IMR-90 (cell line): ENCODE measurements at regions not wholly inside any gene's neighbourhood (a gene's known extent, or its start where the extent isn't known, plus 50 kb on each side); places are given as distances from the start of the nearest gene placed in this dataset.

Experiments used
- ATAC-seq: fragments of 200-7000 bp; cut with Tn5 transposase; 2 replicates; pipeline ENCODE4 v1.9.1; 2020; ENCODE audit warnings: low read depth, mild to moderate bottlenecking, moderate library complexity
- BruUV-seq: library from RNA; stranded (reverse); fragments of 400-500 nt; replicated peaks from 2 replicates; lab custom pipeline; 2021; lab: Mats Ljungman, UMichigan
- CTCF ChIA-PET: fragments of 300-600 bp; formaldehyde crosslinking; extraction: SDS; loops from one replicate; lab custom pipeline; 2021; ENCODE audit warnings: antibody characterized with exemption; lab: Yijun Ruan, JAX
- POLR2A ChIA-PET: fragments of 300-600 bp; sonication (Branson Sonifier 250); formaldehyde crosslinking; loops from one replicate; lab custom pipeline; 2022; ENCODE audit warnings: antibody characterized with exemption; ENCODE audit not compliant: unreplicated experiment; lab: Charles Lee
- DNase-seq: peaks from one replicate; pipeline ENCODE4 v3.0.0; 2013
- H2AFZ ChIP-seq: replicated peaks from 2 replicates; pipeline ENCODE3; 2013; ENCODE audit warnings: low read length, mild to moderate bottlenecking; ENCODE audit not compliant: poor library complexity
- H2AK5ac ChIP-seq: 2 replicates; pipeline ENCODE4 v1.6.1; 2013; ENCODE audit warnings: low read depth, low read length, inconsistent platforms
- H2AK9ac ChIP-seq: replicated peaks from 2 replicates; pipeline ENCODE3; 2013; ENCODE audit warnings: mild to moderate bottlenecking, low read depth, low read length, moderate library complexity; ENCODE audit not compliant: poor library complexity
- H2BK120ac ChIP-seq: 2 replicates; pipeline ENCODE4 v1.6.1; 2013; ENCODE audit warnings: low read depth, low read length, inconsistent platforms
- H2BK15ac ChIP-seq: 3 replicates; pipeline ENCODE4 v1.6.1; 2013; ENCODE audit warnings: low read depth, low read length, inconsistent platforms
- H2BK20ac ChIP-seq: 2 replicates; pipeline ENCODE4 v1.6.1; 2013; ENCODE audit warnings: low read depth, mild to moderate bottlenecking, inconsistent platforms, low read length, moderate library complexity
- H2BK5ac ChIP-seq: 2 replicates; pipeline ENCODE4 v1.6.1; 2013; ENCODE audit warnings: mild to moderate bottlenecking, low read depth, low read length, inconsistent platforms; ENCODE audit not compliant: poor library complexity, severe bottlenecking
- H3K14ac ChIP-seq: replicated peaks from 2 replicates; pipeline ENCODE4 v1.6.1; 2013; ENCODE audit warnings: low read depth, low read length, inconsistent platforms
- H3K18ac ChIP-seq: 2 replicates; pipeline ENCODE4 v1.6.1; 2013; ENCODE audit warnings: low read depth, low read length, control low read depth
- H3K23ac ChIP-seq: 2 replicates; pipeline ENCODE4 v1.6.1; 2013; ENCODE audit warnings: low read depth, low read length, inconsistent platforms
- H3K27ac ChIP-seq: 2 replicates; pipeline ENCODE4 v1.5.1; 2013; ENCODE audit warnings: mild to moderate bottlenecking, control low read depth, low read length; ENCODE audit not compliant: insufficient read depth
- H3K27me3 ChIP-seq: 2 replicates; pipeline ENCODE4 v1.6.1; 2013; ENCODE audit warnings: low read length; ENCODE audit not compliant: control insufficient read depth, insufficient read depth
- H3K36me3 ChIP-seq: 2 replicates; pipeline ENCODE4 v1.6.1; 2013; ENCODE audit warnings: low read length, mixed read lengths; ENCODE audit not compliant: control insufficient read depth, insufficient read depth
- H3K4ac ChIP-seq: 2 replicates; pipeline ENCODE4 v1.6.1; 2013; ENCODE audit warnings: low read depth, low read length, inconsistent platforms
- H3K4me1 ChIP-seq: 2 replicates; pipeline ENCODE4 v1.6.1; 2013; ENCODE audit warnings: low read length, mixed read lengths; ENCODE audit not compliant: control insufficient read depth, insufficient read depth
- H3K4me2 ChIP-seq: 2 replicates; pipeline ENCODE4 v1.6.1; 2013; ENCODE audit warnings: low read depth, mild to moderate bottlenecking, control low read depth, low read length, moderate library complexity
- H3K4me3 ChIP-seq: 2 replicates; pipeline ENCODE4 v1.5.1; 2013; ENCODE audit warnings: low read depth, mild to moderate bottlenecking, control low read depth, low read length, moderate library complexity; ENCODE audit not compliant: insufficient read depth
- H3K56ac ChIP-seq: 2 replicates; pipeline ENCODE4 v1.6.1; 2013; ENCODE audit warnings: low read length, inconsistent platforms; ENCODE audit not compliant: insufficient read depth; ENCODE audit errors: extremely low read depth
- H3K79me1 ChIP-seq, 2 experiments: 2 replicates each; pipeline ENCODE4 v1.6.1; 2013; ENCODE audit warnings: low read length in 2 of 2, inconsistent platforms in 1 of 2, low read depth in 1 of 2
- H3K9ac ChIP-seq: 2 replicates; pipeline ENCODE4 v1.6.1; 2013; ENCODE audit warnings: low read depth, low read length, control low read depth
- H3K9me1 ChIP-seq: 2 replicates; pipeline ENCODE4 v1.6.1; 2013; ENCODE audit warnings: low read length, inconsistent platforms; ENCODE audit not compliant: insufficient read depth
- H3K9me3 ChIP-seq: 2 replicates; pipeline ENCODE4 v1.6.1; 2013; ENCODE audit warnings: low read length; ENCODE audit not compliant: control insufficient read depth, insufficient read depth
- H4K20me1 ChIP-seq: 2 replicates; pipeline ENCODE4 v1.6.1; 2013; ENCODE audit warnings: low read length, inconsistent platforms; ENCODE audit not compliant: insufficient read depth
- H4K5ac ChIP-seq: 2 replicates; pipeline ENCODE4 v1.6.1; 2013; ENCODE audit warnings: mild to moderate bottlenecking, low read depth, low read length, control low read depth
- H4K8ac ChIP-seq, 2 experiments: 2 replicates each; pipeline ENCODE4 v1.6.1; 2013; ENCODE audit warnings: low read depth in 2 of 2, low read length in 2 of 2, control low read depth in 1 of 2, inconsistent platforms in 1 of 2
- H4K91ac ChIP-seq: 2 replicates; pipeline ENCODE4 v1.6.1; 2013; ENCODE audit warnings: low read depth, low read length, inconsistent platforms; ENCODE audit not compliant: insufficient read depth
- CEBPB ChIP-seq: IDR thresholded peaks from 2 replicates; pipeline ENCODE4 v1.6.1; 2012; ENCODE audit warnings: low read depth, low read length, improper control_type of control experiment
- CHD1 ChIP-seq: IDR thresholded peaks from 2 replicates; pipeline ENCODE4 v1.6.1; 2012; ENCODE audit warnings: low read depth, low read length, improper control_type of control experiment
- CTCF ChIP-seq: conservative IDR thresholded peaks from 2 replicates; pipeline ENCODE4 v1.5.1; 2012; ENCODE audit warnings: mild to moderate bottlenecking, low read depth, low read length, improper control_type of control experiment
- MAFK ChIP-seq: IDR thresholded peaks from 2 replicates; pipeline ENCODE4 v1.6.1; 2012; ENCODE audit warnings: low read depth, low read length, improper control_type of control experiment
- RAD21 ChIP-seq: IDR thresholded peaks from 2 replicates; pipeline ENCODE4 v1.6.1; 2012; ENCODE audit warnings: low read length, improper control_type of control experiment
- RCOR1 ChIP-seq: IDR thresholded peaks from 2 replicates; pipeline ENCODE4 v1.6.1; 2012; ENCODE audit warnings: mild to moderate bottlenecking, low read length, improper control_type of control experiment; ENCODE audit not compliant: insufficient replicate concordance
- RFX5 ChIP-seq: IDR thresholded peaks from 2 replicates; pipeline ENCODE4 v1.8.0; 2012; ENCODE audit warnings: low read depth, mild to moderate bottlenecking, low read length, moderate library complexity
- USF2 ChIP-seq: fragments of 150-350 bp; IDR thresholded peaks from 2 replicates; pipeline ENCODE4 v1.6.1; 2017; ENCODE audit warnings: mild to moderate bottlenecking, antibody characterized with exemption, low read length, low read depth
- WGBS, 2 experiments: methylation state at CpG; one replicate each; pipeline versions ENCODE4 v1.1.5 to v1.1.7; 2013; ENCODE audit warnings: missing lambda C conversion rate in 2 of 2; ENCODE audit not compliant: insufficient read length in 1 of 2; ENCODE audit errors: extremely low coverage in 2 of 2; 5-methylcytosine and 5-hydroxymethylcytosine counted together
- dilution Hi-C: fragments of 300-500 bp; cut with HindIII; formaldehyde crosslinking; loops from one replicate; pipeline ENCODE4 v1.14.3; 2018; ENCODE audit warnings: low sequenced_read_pairs; ENCODE audit not compliant: unreplicated experiment
- in situ Hi-C: fragments of 300-500 bp; cut with MboI; formaldehyde crosslinking; loops from 3 replicates; pipeline ENCODE4 v1.14.3; 2019; ENCODE audit warnings: low sequenced_read_pairs, inconsistent platforms, mixed read lengths
- intact Hi-C: fragments of 100-400 bp; cut with micrococcal nuclease; formaldehyde crosslinking; loops from 2 replicates; pipeline ENCODE4 v1.10.0; 2022

GRCh38 chr18:46325895-46326294, 221.7 kb downstream of the HAUS1 start:
- intact Hi-C loops (no loop called here), in situ Hi-C loops (no loop called here), dilution Hi-C loops (no loop called here)
- Histone ChIP-seq H3K27me3 (peaks cover 2% of the 10 kb centered on the region), H2BK20ac (no peak overlapping the region), H2BK5ac (no peak overlapping the region), H3K4me3 (no peak overlapping the region), H3K56ac (no peak overlapping the region), H4K91ac (no peak overlapping the region), H3K27ac (no peak overlapping the region), H3K79me1 (no peaks in the 10 kb centered on the region), H4K20me1 (no peaks in the 10 kb centered on the region), H3K36me3 (no peaks in the 10 kb centered on the region), H2BK15ac (no peak overlapping the region), H3K9ac (no peak overlapping the region), H3K4me2 (no peak overlapping the region), H3K9me3 (no peaks in the 10 kb centered on the region), H2AK5ac (no peak overlapping the region), H3K18ac (no peak overlapping the region), H3K23ac (no peak overlapping the region), H3K4me1 (no peaks in the 10 kb centered on the region), H3K9me1 (no peaks in the 10 kb centered on the region), H4K8ac (no peak overlapping the region), H3K14ac (no peak overlapping the region), H2BK120ac (no peak overlapping the region), H2AFZ (no peak overlapping the region), H2AK9ac (no peak overlapping the region), H3K4ac (no peak overlapping the region), H4K5ac (no peak overlapping the region)
- TF ChIP-seq CEBPB (no peak), MAFK (no peak), RFX5 (no peak), RAD21 (no peak), USF2 (no peak), CTCF (no peak), CHD1 (no peak), RCOR1 (no peak)
- BruUV-seq: no TSS peak
- no peak for ATAC-seq
- CTCF ChIA-PET: no interaction called here
- DNase-seq: no peak
- 90% methylated on average over 2 of the region's 12 CpGs; no CpG with 5 or more reads in 1 of the 2 experiments for whole genome bisulfite sequencing, 2 experiments
- POLR2A ChIA-PET: no interaction called here
